Thymus (tissue), 11 donors: ENCODE measurements at regions not wholly inside any gene's neighbourhood (a gene's known extent, or its start where the extent isn't known, plus 50 kb on each side); places are given as distances from the start of the nearest gene placed in this dataset.

Experiments used
- DNase-seq, 9 donors: peaks; one replicate each; pipeline ENCODE4 v3.0.0-alpha.2; 2013; ENCODE audit warnings: low spot score in 9 of 9, low read depth in 6 of 9, missing footprints in 1 of 9
- H3K27ac ChIP-seq, 2 donors: one replicate each; pipeline ENCODE4 v1.5.1; 2013; ENCODE audit warnings: control low read depth in 1 of 2, low read depth in 1 of 2, low read length in 1 of 2, mild to moderate bottlenecking in 1 of 2, moderate library complexity in 1 of 2
- H3K27me3 ChIP-seq, 2 donors: one replicate each; pipeline ENCODE4 v1.5.1; 2013; ENCODE audit warnings: low read length in 1 of 2; ENCODE audit not compliant: control insufficient read depth in 2 of 2, insufficient read depth in 1 of 2
- H3K36me3 ChIP-seq, 2 donors: one replicate each; pipeline ENCODE4 v1.5.1; 2013; ENCODE audit warnings: low read length in 1 of 2, mild to moderate bottlenecking in 1 of 2, moderate library complexity in 1 of 2; ENCODE audit not compliant: control insufficient read depth in 2 of 2, insufficient read depth in 2 of 2
- H3K4me1 ChIP-seq, 2 donors: one replicate each; pipeline ENCODE4 v1.5.1; 2013; ENCODE audit warnings: low read length in 2 of 2; ENCODE audit not compliant: control insufficient read depth in 2 of 2, insufficient read depth in 2 of 2
- H3K4me3 ChIP-seq, 2 donors: one replicate each; pipeline ENCODE4 v1.5.1; 2013; ENCODE audit warnings: low read length in 2 of 2, control low read depth in 1 of 2, mild to moderate bottlenecking in 1 of 2
- H3K9me3 ChIP-seq, 2 donors: one replicate each; pipeline ENCODE4 v1.5.1; 2013; ENCODE audit warnings: low read length in 1 of 2, mild to moderate bottlenecking in 1 of 2; ENCODE audit not compliant: control insufficient read depth in 2 of 2, insufficient read depth in 1 of 2
- WGBS: extraction: QIAGEN DNeasy Blood & Tissue Kit; methylation state at CpG from one replicate; pipeline ENCODE4 v1.1.7; 2013; 5-methylcytosine and 5-hydroxymethylcytosine counted together
- donor health status: healthy.

- 78% methylated on average over 8 of the region's 8 CpGs for WGBS
- H3K36me3 ChIP-seq = no peaks in the 10 kb centered on the region
- DNase-seq = peak in 7 of 9 donors; percentile 3 to 64 (median 28)
- H3K27ac ChIP-seq = no peak overlapping the region
- H3K9me3 ChIP-seq = no peaks in the 10 kb centered on the region
- H3K4me3 ChIP-seq = no peak overlapping the region
- H3K27me3 ChIP-seq = no peaks in the 10 kb centered on the region
- H3K4me1 ChIP-seq = no peaks in the 10 kb centered on the region
These were observed 54.5 kb upstream of the FST start for GRCh38 chr5:53425687-53426511.

GRCh38 chr5:53426512-53426830 is 54.0 kb upstream of the FST start:
- Histone ChIP-seq H3K4me1 (no peaks in the 10 kb centered on the region), H3K27me3 (no peaks in the 10 kb centered on the region), H3K9me3 (no peaks in the 10 kb centered on the region), H3K36me3 (no peaks in the 10 kb centered on the region), H3K4me3 (no peak overlapping the region), H3K27ac (no peak overlapping the region)
- no peak for DNase-seq
- WGBS = 85% methylated on average over 2 of the region's 2 CpGs

GRCh38 chr5:53426878-53427277 is 53.6 kb upstream of the FST start:
- Histone ChIP-seq H3K36me3 (no peaks in the 10 kb centered on the region), H3K27me3 (no peaks in the 10 kb centered on the region), H3K27ac (no peak overlapping the region), H3K4me3 (no peak overlapping the region), H3K4me1 (no peaks in the 10 kb centered on the region), H3K9me3 (no peaks in the 10 kb centered on the region)
- 79% methylated on average over 2 of the region's 2 CpGs for WGBS
- peak in 2 of 9 donors; percentile 4 to 14 for DNase-seq

- Histone ChIP-seq H3K36me3 (no peaks in the 10 kb centered on the region), H3K27ac (no peak overlapping the region), H3K4me1 (no peaks in the 10 kb centered on the region), H3K9me3 (no peaks in the 10 kb centered on the region), H3K4me3 (no peak overlapping the region), H3K27me3 (no peaks in the 10 kb centered on the region)
- DNase-seq = no peak
These were observed 52.5 kb upstream of the FST start for GRCh38 chr5:53427965-53428364.

GRCh38 chr5:53429706-53430105 is 50.7 kb upstream of the FST start:
- 94% methylated on average over 5 of the region's 5 CpGs for WGBS
- H3K4me3 ChIP-seq = no peak overlapping the region
- no peak for DNase-seq

GRCh38 chr5:53430618-53431252 is 49.7 kb upstream of the FST start:
- WGBS = 94% methylated on average over 5 of the region's 5 CpGs
- Histone ChIP-seq H3K4me1 (no peaks in the 10 kb centered on the region), H3K36me3 (no peaks in the 10 kb centered on the region), H3K4me3 (no peak overlapping the region), H3K27ac (no peak overlapping the region), H3K9me3 (no peaks in the 10 kb centered on the region), H3K27me3 (no peaks in the 10 kb centered on the region)
- no peak for DNase-seq

More at GRCh38 chr5:53429706-53430105, 50.7 kb upstream of the FST start:
- no peaks in the 10 kb centered on the region for H3K9me3 ChIP-seq
- H3K4me1 ChIP-seq = no peaks in the 10 kb centered on the region
- no peaks in the 10 kb centered on the region for H3K27me3 ChIP-seq
- no peak overlapping the region for H3K27ac ChIP-seq
- no peaks in the 10 kb centered on the region for H3K36me3 ChIP-seq
